Endothelial cell of umbilical vein (primary cell): ENCODE measurements at regions not wholly inside any gene's neighbourhood (a gene's known extent, or its start where the extent isn't known, plus 50 kb on each side); places are given as distances from the start of the nearest gene placed in this dataset.
A peak's percentile ranks its signal among the peaks of the same experiment; 100 is the strongest.

Experiments used
- BruUV-seq: library from RNA; stranded (reverse); fragments of 400-500 nt; replicated peaks from 2 replicates; lab custom pipeline; 2021; lab: Mats Ljungman, UMichigan
- CTCF ChIA-PET: fragments of 300-600, 350-600 bp; sonication (Branson Sonifier 250); formaldehyde crosslinking; loops from one replicate; lab custom pipeline; 2021; ENCODE audit warnings: antibody characterized with exemption, inconsistent platforms; lab: Charles Lee
- POLR2A ChIA-PET: fragments of 300-600, 350-600 bp; sonication (Branson Sonifier 250); formaldehyde crosslinking; loops from one replicate; lab custom pipeline; 2021; ENCODE audit warnings: antibody characterized with exemption, inconsistent platforms; lab: Charles Lee
- DNase-seq: peaks from one replicate; pipeline ENCODE4 v3.0.0-alpha.2; 2011; ENCODE audit warnings: low read depth, low spot score
- FAIRE-seq: peaks from 2 replicates; lab custom pipeline; 2011; peaks lifted over from hg19 to GRCh38; lab: Jason Lieb, UNC
- H2AFZ ChIP-seq: 2 replicates; pipeline ENCODE4 v1.6.0; 2012; ENCODE audit warnings: low read depth, low read length, control low read depth, inconsistent platforms
- H3K27ac ChIP-seq: 2 replicates; pipeline ENCODE4 v1.5.1; 2011; ENCODE audit warnings: low read depth, mild to moderate bottlenecking, control low read depth, low read length, moderate library complexity; ENCODE audit not compliant: insufficient read depth
- H3K27me3 ChIP-seq, 2 experiments: 2 replicates each; pipeline versions ENCODE4 v1.6.0 to v1.6.1; 2011; ENCODE audit warnings: low read length in 2 of 2, mixed read lengths in 1 of 2; ENCODE audit not compliant: control insufficient read depth in 2 of 2, insufficient read depth in 2 of 2
- H3K36me3 ChIP-seq, 2 experiments: 2 replicates in 1 of 2; 3 replicates in 1 of 2; pipeline ENCODE4 v1.5.1; 2011; ENCODE audit warnings: low read length in 2 of 2, mild to moderate bottlenecking in 1 of 2, moderate library complexity in 1 of 2; ENCODE audit not compliant: control insufficient read depth in 2 of 2, insufficient read depth in 2 of 2; ENCODE audit errors: extremely low read depth in 1 of 2
- H3K4me1 ChIP-seq: 3 replicates; pipeline ENCODE4 v1.5.1; 2011; ENCODE audit warnings: mild to moderate bottlenecking, low read length; ENCODE audit not compliant: control insufficient read depth, insufficient read depth; ENCODE audit errors: extremely low read depth
- H3K4me2 ChIP-seq: 2 replicates; pipeline ENCODE4 v1.6.1; 2011; ENCODE audit warnings: low read length, control low read depth, mixed read lengths; ENCODE audit not compliant: insufficient read depth
- H3K4me3 ChIP-seq, 3 experiments: fragments of 200-600 bp in 1 of 3; sonication (generic), shearing (Covaris generic) in 1 of 3; replicated peaks in 1 of 3; 2 replicates each; pipeline ENCODE4 v1.5.1; 2011 to 2016; ENCODE audit warnings: control low read depth in 3 of 3, low read length in 3 of 3, mild to moderate bottlenecking in 2 of 3, inconsistent platforms in 1 of 3, low read depth in 1 of 3, moderate library complexity in 1 of 3; ENCODE audit not compliant: insufficient read depth in 1 of 3
- H3K79me2 ChIP-seq: 2 replicates; pipeline ENCODE4 v1.6.0; 2012; ENCODE audit warnings: low read length, inconsistent platforms; ENCODE audit not compliant: control insufficient read depth, insufficient read depth
- H3K9ac ChIP-seq: replicated peaks from 2 replicates; pipeline ENCODE3; 2011; ENCODE audit warnings: low read length, control low read depth; ENCODE audit not compliant: insufficient read depth; ENCODE audit errors: extremely low read depth
- H3K9me1 ChIP-seq: replicated peaks from 3 replicates; pipeline ENCODE4 v1.6.0; 2011; ENCODE audit warnings: mild to moderate bottlenecking, low read length; ENCODE audit not compliant: control insufficient read depth, insufficient read depth; ENCODE audit errors: extremely low read depth
- H3K9me3 ChIP-seq: replicated peaks from 2 replicates; pipeline ENCODE4 v1.5.1; 2012; ENCODE audit warnings: low read length, inconsistent platforms; ENCODE audit not compliant: control insufficient read depth, insufficient read depth
- H4K20me1 ChIP-seq: replicated peaks from 2 replicates; pipeline ENCODE3; 2011; ENCODE audit warnings: mild to moderate bottlenecking, low read length; ENCODE audit not compliant: control insufficient read depth, insufficient read depth; ENCODE audit errors: extremely low read depth
- EZH2 ChIP-seq: IDR thresholded peaks from 2 replicates; pipeline ENCODE4 v1.6.1; 2012; ENCODE audit warnings: borderline replicate concordance, low read depth, mild to moderate bottlenecking, moderate library complexity, low read length, inconsistent platforms; ENCODE audit not compliant: severe bottlenecking
- GATA2 ChIP-seq: IDR thresholded peaks from 2 replicates; pipeline ENCODE4 v1.7.0; 2011; ENCODE audit warnings: low read depth, mild to moderate bottlenecking, moderate library complexity, mixed read lengths, low read length; ENCODE audit not compliant: insufficient read length, insufficient read depth
- JUN ChIP-seq: IDR thresholded peaks from 2 replicates; pipeline ENCODE4 v1.6.1; 2011; ENCODE audit warnings: borderline replicate concordance, low read depth; ENCODE audit not compliant: insufficient read length, insufficient read depth
- MYC ChIP-seq: IDR thresholded peaks from one replicate; pipeline ENCODE4 v1.6.1; 2011; ENCODE audit warnings: mild to moderate bottlenecking, low read depth, low read length
- POLR2A ChIP-seq: IDR thresholded peaks from 2 replicates; pipeline ENCODE4 v1.6.1; 2012; ENCODE audit warnings: low read depth, mild to moderate bottlenecking, control low read depth, low read length
- POLR2AphosphoS5 ChIP-seq: IDR thresholded peaks from 2 replicates; pipeline ENCODE4 v1.6.1; 2012; ENCODE audit warnings: low read depth, mild to moderate bottlenecking, control low read depth, low read length, moderate library complexity; ENCODE audit not compliant: insufficient read depth
- dilution Hi-C: fragments of 300-500 bp; cut with MboI; formaldehyde crosslinking; loops from one replicate; pipeline ENCODE4 v1.15.0; 2019; ENCODE audit warnings: low sequenced_read_pairs; ENCODE audit not compliant: extremely low pct_ligation_motif_present
- intact Hi-C: fragments of 100-400 bp; cut with micrococcal nuclease; formaldehyde crosslinking; loops from one replicate; pipeline ENCODE4 v1.10.0; 2022
- TF ChIP-seq, protein P1 (sequence below): IDR thresholded peaks from 2 replicates; pipeline ENCODE4 v1.6.1; 2011; ENCODE audit not compliant: insufficient read depth, insufficient read length

GRCh38 chr9:21598749-21599148 is 116.6 kb upstream of the IFNE start:
- no peak for FAIRE-seq
- no peaks in the 10 kb centered on the region for H3K27me3 ChIP-seq
- no peak overlapping the region for H3K9ac ChIP-seq
- no TSS peak for BruUV-seq
- dilution Hi-C loops (no loop called here), intact Hi-C loops (no loop called here)
- H3K9me1 ChIP-seq, result no peaks in the 10 kb centered on the region
- no peaks in the 10 kb centered on the region for H3K79me2 ChIP-seq
- no peak overlapping the region for H2AFZ ChIP-seq
- no peaks in the 10 kb centered on the region for H3K36me3 ChIP-seq
- no peak overlapping the region for H3K4me2 ChIP-seq
- H3K9me3 ChIP-seq, result no peaks in the 10 kb centered on the region
- no peak overlapping the region for H3K4me3 ChIP-seq
- H3K4me1 ChIP-seq, result peaks cover 3% of the 10 kb centered on the region
- ChIA-PET POLR2A (no interaction called here), CTCF (no interaction called here)
- no peaks in the 10 kb centered on the region for H4K20me1 ChIP-seq
- no peak overlapping the region for H3K27ac ChIP-seq
- TF ChIP-seq MYC (no peak), POLR2A (no peak), POLR2AphosphoS5 (no peak)
- TF ChIP-seq, protein P1, sequence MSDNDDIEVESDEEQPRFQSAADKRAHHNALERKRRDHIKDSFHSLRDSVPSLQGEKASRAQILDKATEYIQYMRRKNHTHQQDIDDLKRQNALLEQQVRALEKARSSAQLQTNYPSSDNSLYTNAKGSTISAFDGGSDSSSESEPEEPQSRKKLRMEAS, result no peak
- no peak for DNase-seq

DNA sequence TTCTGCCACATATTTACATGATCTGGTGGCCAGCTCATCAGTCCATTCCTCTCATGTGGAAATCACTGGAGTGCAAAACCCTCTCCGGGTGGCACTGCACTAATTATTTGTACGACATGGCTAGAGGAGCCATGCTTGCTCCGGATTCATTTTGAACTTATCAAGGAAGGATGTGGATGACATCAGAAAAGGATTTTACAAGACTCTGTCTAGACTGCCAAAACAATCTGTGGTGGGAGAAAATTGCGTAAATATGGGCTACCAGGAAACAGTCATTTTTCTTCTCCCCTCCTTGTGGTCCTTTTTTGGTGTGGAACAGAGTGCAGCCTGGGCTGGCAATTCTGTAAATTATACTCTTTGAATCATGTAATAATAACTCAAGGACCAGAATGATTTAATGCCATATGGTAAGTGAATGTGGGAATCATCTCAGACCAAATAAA is 123.4 kb upstream of the IFNE start:
- H3K27ac ChIP-seq, result peak overlapping the region; percentile 39
- no peaks in the 10 kb centered on the region for H3K9me1 ChIP-seq
- DNase-seq, result peak; percentile 68
- TF ChIP-seq EZH2, result no peak
- TF ChIP-seq POLR2AphosphoS5, result no peak
- no peak for TF ChIP-seq JUN
- no peak for TF ChIP-seq GATA2
- no peak for TF ChIP-seq MYC
- dilution Hi-C loops, result no loop called here
- no peak overlapping the region for H3K9ac ChIP-seq
- no peaks in the 10 kb centered on the region for H4K20me1 ChIP-seq
- H3K4me2 ChIP-seq, result no peak overlapping the region
- intact Hi-C loops, result loop anchor here (1.0 to 5.0 kb wide), 3 partner anchors 37 to 72 kb away; no protein-coding TSS in a partner anchor
- peak overlapping the region; percentile 90 for H2AFZ ChIP-seq
- ChIA-PET POLR2A (no interaction called here), CTCF (interaction anchor here (1.1 kb wide), 1 partner anchor 12 kb away, joined by 3 read pairs; no protein-coding TSS in a partner anchor)
- no peak overlapping the region for H3K4me3 ChIP-seq
- H3K9me3 ChIP-seq, result no peaks in the 10 kb centered on the region
- FAIRE-seq, result peak; percentile 75
- H3K4me1 ChIP-seq, result peaks cover 10% of the 10 kb centered on the region
- BruUV-seq, result no TSS peak
- no peaks in the 10 kb centered on the region for H3K79me2 ChIP-seq
- no peaks in the 10 kb centered on the region for H3K36me3 ChIP-seq
- H3K27me3 ChIP-seq, result no peaks in the 10 kb centered on the region
